T-helper 17 cell (primary cell): ENCODE measurements at regions not wholly inside any gene's neighbourhood (a gene's known extent, or its start where the extent isn't known, plus 50 kb on each side); places are given as distances from the start of the nearest gene placed in this dataset.

Experiments
- ATAC-seq: fragments of 150-1000 bp; cut with Tn5 transposase; 2 replicates; pipeline ENCODE4 v1.10.0; 2021; ENCODE audit warnings: mild to moderate bottlenecking, moderate library complexity
- DNase-seq, 3 donors: peaks; one replicate each; pipeline versions ENCODE4 v3.0.0 to v3.0.0-alpha.2; 2020 to 2021
- H3K9me3 ChIP-seq: one replicate; pipeline ENCODE4 v1.7.0; 2013; ENCODE audit warnings: low read length, mild to moderate bottlenecking; ENCODE audit not compliant: control insufficient read depth, poor library complexity, severe bottlenecking
- H3K27ac Mint-ChIP-seq: one replicate; pipeline ENCODE4 v1.8.0; 2022; ENCODE audit warnings: mild to moderate bottlenecking, moderate library complexity, mixed read lengths
- H3K27me3 Mint-ChIP-seq: one replicate; pipeline ENCODE4 v1.8.0; 2022; ENCODE audit warnings: mixed read lengths
- H3K36me3 Mint-ChIP-seq: one replicate; pipeline ENCODE4 v1.8.0; 2022; ENCODE audit warnings: low read depth, mixed read lengths
- H3K4me1 Mint-ChIP-seq: one replicate; pipeline ENCODE4 v1.8.0; 2022; ENCODE audit warnings: mild to moderate bottlenecking, mixed read lengths
- H3K4me3 Mint-ChIP-seq: one replicate; pipeline ENCODE4 v1.8.0; 2022; ENCODE audit warnings: mild to moderate bottlenecking, moderate library complexity, mixed read lengths

DNA sequence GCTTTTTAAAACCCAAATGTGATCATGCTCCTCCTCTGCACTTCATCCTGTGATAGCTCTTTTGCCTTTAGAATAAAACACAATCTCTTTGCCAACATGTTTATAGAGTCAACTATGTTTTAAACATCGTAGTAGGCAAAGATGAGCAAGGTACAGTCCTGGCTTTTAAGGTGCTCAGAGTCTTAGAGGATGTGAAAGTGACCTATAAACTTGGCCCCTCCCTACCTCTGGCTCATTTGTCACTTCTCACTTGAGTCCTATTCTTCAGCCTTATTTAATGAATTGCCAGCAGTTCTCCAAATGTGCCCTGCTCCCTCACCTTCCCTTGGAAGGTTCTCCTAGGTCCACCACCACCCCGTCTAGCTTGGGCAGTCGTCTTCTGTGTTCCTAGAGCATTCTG is 617.0 kb upstream of the NR5A2 start:
- ATAC-seq = no peak
- DNase-seq = no peak
- no peak overlapping the region for H3K4me3 Mint-ChIP-seq
- H3K36me3 Mint-ChIP-seq = no peaks in the 10 kb centered on the region
- peaks cover 16% of the 10 kb centered on the region for H3K27me3 Mint-ChIP-seq
- no peaks in the 10 kb centered on the region for H3K9me3 ChIP-seq
- no peak overlapping the region for H3K27ac Mint-ChIP-seq
- no peaks in the 10 kb centered on the region for H3K4me1 Mint-ChIP-seq

DNA sequence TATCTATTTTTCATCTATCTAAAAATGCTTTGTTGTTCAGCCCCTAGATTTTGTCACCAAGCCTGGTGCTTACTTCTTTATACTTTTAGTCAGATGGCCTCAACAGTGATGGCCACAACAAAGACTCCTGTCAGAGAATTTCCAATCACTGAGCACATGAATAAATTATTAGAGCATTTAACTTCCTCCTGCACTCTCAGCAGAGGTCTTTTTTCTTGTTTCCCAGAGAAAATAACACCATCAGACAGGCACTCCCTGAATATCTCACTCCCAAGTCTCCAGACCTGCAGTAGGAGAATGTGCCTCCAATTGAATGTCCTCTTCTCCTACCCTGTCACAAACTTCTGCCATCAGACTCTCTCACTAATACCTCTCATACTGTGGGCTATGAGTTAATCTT is 616.0 kb upstream of the NR5A2 start:
- Mint-ChIP-seq H3K4me1 (no peaks in the 10 kb centered on the region), H3K36me3 (no peaks in the 10 kb centered on the region), H3K27ac (no peak overlapping the region), H3K27me3 (peaks cover 16% of the 10 kb centered on the region), H3K4me3 (no peak overlapping the region)
- H3K9me3 ChIP-seq = no peaks in the 10 kb centered on the region
- no peak for DNase-seq
- ATAC-seq = no peak

DNA sequence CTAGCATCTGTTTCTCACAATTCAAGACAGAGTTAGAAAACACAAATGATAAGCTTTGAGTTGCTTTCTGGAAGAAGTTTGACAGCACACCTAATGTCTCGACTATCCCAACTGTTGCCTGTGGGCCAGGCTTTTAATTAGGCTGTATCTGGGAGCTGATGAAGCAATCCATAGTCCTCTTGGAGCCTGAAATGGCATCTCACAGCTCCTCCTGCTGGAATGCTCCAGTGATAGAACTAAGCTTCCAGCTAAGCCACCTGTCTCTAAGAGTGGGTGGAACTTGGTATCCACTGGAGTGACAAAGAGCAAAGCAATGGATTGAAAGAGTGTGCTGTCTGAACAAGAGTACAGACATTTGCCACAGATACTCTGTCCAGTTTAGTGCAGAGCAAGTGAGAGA is 605.3 kb upstream of the NR5A2 start:
- H3K9me3 ChIP-seq = no peaks in the 10 kb centered on the region
- H3K4me3 Mint-ChIP-seq = no peak overlapping the region
- H3K27ac Mint-ChIP-seq = no peak overlapping the region
- peaks cover 5% of the 10 kb centered on the region for H3K27me3 Mint-ChIP-seq
- no peaks in the 10 kb centered on the region for H3K4me1 Mint-ChIP-seq
- ATAC-seq (no peak), DNase-seq (no peak)
- H3K36me3 Mint-ChIP-seq = peaks cover 4% of the 10 kb centered on the region

DNA sequence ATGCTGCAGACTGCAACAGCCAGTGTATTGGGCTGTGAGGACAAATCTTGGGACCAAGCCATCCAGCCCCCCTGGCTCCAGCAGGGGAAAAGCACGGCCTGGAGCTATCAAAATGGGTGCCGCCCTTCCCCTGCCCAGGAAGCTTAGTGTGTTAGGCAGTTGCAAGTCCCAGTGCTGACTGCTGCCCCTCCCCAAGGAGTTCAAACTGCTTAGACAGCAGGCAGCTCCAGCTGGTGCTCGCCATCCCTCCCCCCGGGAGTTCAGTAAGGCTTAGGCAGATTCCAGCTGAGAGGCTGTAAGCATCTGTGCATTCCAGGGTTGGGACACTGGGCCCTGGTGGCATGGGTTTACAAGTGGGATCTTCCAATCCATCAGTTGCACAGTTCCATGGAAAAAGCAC is 579.6 kb upstream of the NR5A2 start:
- DNase-seq (no peak), ATAC-seq (no peak)
- H3K36me3 Mint-ChIP-seq = no peaks in the 10 kb centered on the region
- H3K4me1 Mint-ChIP-seq = no peaks in the 10 kb centered on the region
- H3K4me3 Mint-ChIP-seq = no peak overlapping the region
- peaks cover 7% of the 10 kb centered on the region for H3K27me3 Mint-ChIP-seq
- H3K9me3 ChIP-seq = no peaks in the 10 kb centered on the region
- no peak overlapping the region for H3K27ac Mint-ChIP-seq

DNA sequence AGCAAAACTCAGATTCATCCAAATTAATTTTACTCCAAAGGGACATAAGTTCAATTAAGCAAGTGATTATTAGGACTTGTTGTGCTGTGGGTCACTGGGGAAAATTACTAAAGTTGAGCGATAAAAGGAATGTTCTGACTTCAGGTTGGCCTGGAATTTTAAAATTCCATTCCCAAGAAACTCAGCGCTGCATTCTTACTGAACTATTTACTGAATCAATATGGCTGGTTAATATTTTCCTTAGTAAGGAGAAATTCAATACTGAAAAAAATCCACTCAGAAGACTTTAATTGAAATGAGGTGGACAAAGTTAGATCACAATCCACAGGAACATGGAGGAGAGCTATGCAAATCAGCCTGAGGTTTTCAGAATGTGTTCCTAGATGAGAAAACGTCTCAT is 578.9 kb upstream of the NR5A2 start:
- ATAC-seq (no peak), DNase-seq (no peak)
- Mint-ChIP-seq H3K4me3 (no peak overlapping the region), H3K27me3 (peaks cover 7% of the 10 kb centered on the region), H3K36me3 (no peaks in the 10 kb centered on the region), H3K4me1 (no peaks in the 10 kb centered on the region), H3K27ac (no peak overlapping the region)
- no peaks in the 10 kb centered on the region for H3K9me3 ChIP-seq

DNA sequence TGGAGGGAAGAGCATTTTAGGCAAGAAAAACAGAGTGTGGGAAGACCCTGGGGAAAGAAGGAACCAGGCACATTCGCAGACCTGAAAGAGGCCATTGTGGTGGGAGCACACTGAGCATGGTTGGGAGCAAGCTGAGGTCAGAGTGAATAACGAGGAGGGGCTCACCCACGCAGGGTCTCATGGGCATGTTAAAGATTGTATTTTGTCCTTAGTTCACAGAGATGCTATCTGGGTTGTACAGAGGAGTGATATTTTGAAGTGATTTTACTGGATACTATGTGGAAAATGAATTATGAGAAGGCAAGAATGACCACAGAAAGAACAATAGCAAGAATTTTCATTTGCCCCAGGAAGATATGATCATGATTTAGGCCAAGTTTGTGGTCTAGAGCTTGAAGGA is 578.3 kb upstream of the NR5A2 start:
- no peak overlapping the region for H3K27ac Mint-ChIP-seq

DNA sequence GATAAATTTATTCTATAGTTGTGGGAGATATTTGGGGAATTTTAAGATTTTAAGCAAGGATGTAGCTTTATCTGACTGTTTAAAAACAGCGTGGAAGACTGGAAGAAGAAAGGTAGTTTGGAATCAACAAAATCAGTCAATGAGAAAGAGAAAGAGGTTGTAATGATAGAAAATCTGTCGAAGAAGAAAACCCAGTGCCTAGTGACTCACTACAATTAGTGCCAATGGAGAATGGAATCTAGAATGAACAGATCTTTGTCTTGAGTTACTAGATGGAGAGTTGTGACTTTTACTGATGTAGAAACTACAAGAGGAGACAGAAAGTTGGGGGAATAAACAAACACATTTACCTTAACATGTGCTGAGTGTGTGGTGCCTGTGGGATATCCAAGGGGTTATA is 577.8 kb upstream of the NR5A2 start:
- H3K4me1 Mint-ChIP-seq = no peaks in the 10 kb centered on the region
- H3K9me3 ChIP-seq = no peaks in the 10 kb centered on the region
- no peak overlapping the region for H3K4me3 Mint-ChIP-seq
- DNase-seq (no peak), ATAC-seq (no peak)
- no peaks in the 10 kb centered on the region for H3K36me3 Mint-ChIP-seq
- H3K27me3 Mint-ChIP-seq = peaks cover 9% of the 10 kb centered on the region
- H3K27ac Mint-ChIP-seq = no peak overlapping the region

More for the DNA sequence above, 578.3 kb upstream of the NR5A2 start:
- DNase-seq (no peak), ATAC-seq (no peak)
- H3K4me3 Mint-ChIP-seq = no peak overlapping the region
- H3K36me3 Mint-ChIP-seq = no peaks in the 10 kb centered on the region
- no peaks in the 10 kb centered on the region for H3K4me1 Mint-ChIP-seq
- peaks cover 7% of the 10 kb centered on the region for H3K27me3 Mint-ChIP-seq
- H3K9me3 ChIP-seq = no peaks in the 10 kb centered on the region

DNA sequence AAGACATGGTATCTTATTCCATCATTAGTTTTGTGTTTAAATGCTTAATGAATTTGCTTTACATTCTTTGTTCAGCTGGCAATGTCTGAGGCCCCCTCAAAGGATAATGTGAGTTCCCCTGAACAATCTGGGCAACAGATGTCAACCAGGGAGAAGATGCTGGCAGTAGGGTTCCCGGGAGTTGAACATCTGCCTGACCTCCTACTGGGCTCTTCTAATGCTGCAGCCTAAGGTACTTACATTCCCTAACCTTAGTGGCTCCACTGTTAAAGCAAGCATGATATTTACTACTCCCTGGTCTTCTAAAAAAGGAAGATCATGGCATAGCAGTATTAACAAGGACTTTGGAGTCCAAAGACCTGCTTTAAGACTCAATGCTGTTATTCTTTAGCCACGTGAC is 574.9 kb upstream of the NR5A2 start:
- Mint-ChIP-seq H3K27me3 (peaks cover 13% of the 10 kb centered on the region), H3K27ac (no peak overlapping the region), H3K4me3 (no peak overlapping the region), H3K36me3 (no peaks in the 10 kb centered on the region), H3K4me1 (no peaks in the 10 kb centered on the region)
- DNase-seq (no peak), ATAC-seq (no peak)
- no peaks in the 10 kb centered on the region for H3K9me3 ChIP-seq

DNA sequence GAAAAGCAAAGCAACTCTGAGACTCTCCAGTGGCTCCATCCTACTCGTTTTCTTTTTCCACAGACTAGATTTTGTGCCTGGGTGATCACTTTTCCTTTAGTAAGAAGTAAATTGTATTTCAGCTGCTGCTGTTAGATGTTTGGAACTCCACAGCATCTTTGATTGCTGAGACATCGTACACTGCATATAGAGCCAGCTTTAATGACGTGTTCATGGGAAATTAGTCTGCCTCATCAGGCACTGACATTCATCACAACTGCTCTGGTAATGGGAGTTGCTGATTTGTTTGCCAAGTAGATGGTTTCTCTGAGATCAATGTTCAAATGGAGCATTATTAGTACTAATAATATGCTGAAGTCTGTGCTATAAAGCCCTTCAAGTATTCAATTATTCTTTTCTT is 573.8 kb upstream of the NR5A2 start:
- H3K4me1 Mint-ChIP-seq = no peaks in the 10 kb centered on the region
- no peaks in the 10 kb centered on the region for H3K9me3 ChIP-seq
- H3K4me3 Mint-ChIP-seq = no peak overlapping the region
- H3K36me3 Mint-ChIP-seq = no peaks in the 10 kb centered on the region
- H3K27ac Mint-ChIP-seq = no peak overlapping the region
- peaks cover 11% of the 10 kb centered on the region for H3K27me3 Mint-ChIP-seq
- no peak for DNase-seq
- no peak for ATAC-seq

DNA sequence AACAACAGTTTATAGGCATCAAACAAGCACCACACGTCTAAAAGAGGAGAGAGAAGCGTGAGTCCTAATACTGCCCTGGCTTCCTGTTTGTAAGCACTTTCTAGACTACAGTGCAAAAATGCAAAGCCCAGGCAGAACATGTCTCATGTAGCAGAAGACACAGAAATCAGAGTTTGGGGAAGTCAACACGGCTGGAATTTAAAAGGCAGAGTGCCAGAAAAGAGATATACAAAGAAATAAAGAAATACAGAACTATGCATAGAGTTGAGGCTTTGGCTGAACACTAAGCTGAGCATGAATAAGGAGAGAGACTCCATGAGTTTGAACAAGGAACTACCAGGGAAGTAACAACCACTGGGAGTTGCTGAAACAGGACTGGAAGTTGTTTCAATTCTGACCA is 566.6 kb upstream of the NR5A2 start:
- no peak for ATAC-seq
- DNase-seq = no peak
- Mint-ChIP-seq H3K27me3 (peaks cover 6% of the 10 kb centered on the region), H3K36me3 (peaks cover 5% of the 10 kb centered on the region), H3K4me1 (no peaks in the 10 kb centered on the region), H3K27ac (no peak overlapping the region), H3K4me3 (no peak overlapping the region)
- H3K9me3 ChIP-seq = no peaks in the 10 kb centered on the region

DNA sequence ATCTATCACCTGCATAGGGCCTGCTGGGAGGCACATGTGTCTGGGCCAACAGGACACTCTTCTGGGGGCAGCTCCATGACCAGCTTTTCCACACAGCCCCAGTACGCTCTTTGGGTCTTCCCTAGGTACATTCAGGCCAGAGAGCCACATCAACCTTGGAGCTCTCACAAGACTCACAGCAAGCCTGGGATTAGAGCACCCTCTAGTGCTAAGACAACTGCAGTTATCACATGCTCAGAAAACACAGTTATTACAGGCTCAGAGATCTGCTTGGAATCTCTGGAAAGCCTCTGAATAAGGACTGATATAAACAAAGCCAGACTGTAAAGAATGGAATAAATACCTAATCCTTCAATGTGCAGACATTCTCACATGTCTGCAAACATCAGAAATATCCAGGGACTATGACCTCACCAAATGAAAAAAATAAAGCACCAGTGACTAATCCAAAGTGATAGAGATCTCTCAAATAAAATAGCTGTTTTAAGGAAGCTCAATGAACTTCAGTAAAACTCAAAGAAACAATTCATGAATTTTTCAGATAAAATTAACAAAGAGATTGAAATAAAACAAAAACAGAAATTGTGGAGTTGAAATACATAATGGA is 563.9 kb upstream of the NR5A2 start:
- no peak for ATAC-seq
- peaks cover 3% of the 10 kb centered on the region for H3K27me3 Mint-ChIP-seq
- H3K9me3 ChIP-seq = no peaks in the 10 kb centered on the region
- H3K4me3 Mint-ChIP-seq = no peak overlapping the region
- DNase-seq = no peak
- H3K27ac Mint-ChIP-seq = no peak overlapping the region
- peaks cover 5% of the 10 kb centered on the region for H3K36me3 Mint-ChIP-seq
- no peaks in the 10 kb centered on the region for H3K4me1 Mint-ChIP-seq

DNA sequence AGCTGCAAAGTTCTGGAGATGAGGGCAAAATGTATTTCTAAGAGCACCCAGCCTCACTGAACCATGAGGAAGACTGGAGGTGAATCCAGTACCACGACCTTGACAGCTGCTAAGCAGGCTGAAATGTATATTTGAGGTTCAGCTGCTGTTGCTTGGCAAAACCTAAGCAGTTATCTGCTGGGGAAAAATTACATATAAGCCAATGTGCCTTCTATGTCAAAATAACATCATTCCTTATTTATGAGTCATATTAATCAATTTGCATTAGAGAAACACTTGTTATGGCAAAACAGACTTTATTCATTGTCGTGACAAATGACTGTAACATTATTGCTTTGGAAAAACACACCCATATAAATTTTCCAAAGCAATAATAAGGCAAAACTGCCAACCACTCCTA is 560.5 kb upstream of the NR5A2 start:
- ATAC-seq = no peak
- H3K27ac Mint-ChIP-seq = no peak overlapping the region

DNA sequence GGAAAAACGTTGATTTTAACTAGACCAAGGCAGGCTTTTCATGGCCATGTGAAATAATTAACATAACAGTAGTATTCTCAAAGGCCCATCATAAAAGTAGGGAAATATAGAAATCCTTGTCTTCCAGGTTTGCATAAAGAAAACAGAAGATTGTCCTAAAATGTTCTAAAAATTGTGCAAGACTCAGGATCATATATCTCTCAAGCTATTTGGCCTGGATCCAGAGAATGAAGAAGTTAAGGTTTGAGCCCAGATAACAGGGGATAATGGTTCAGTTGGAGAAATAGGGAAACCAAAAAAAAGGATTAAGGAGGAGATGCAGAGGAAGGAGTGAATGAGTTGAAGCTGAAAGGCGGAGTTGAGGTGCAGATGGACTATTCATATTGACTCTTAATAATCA is 555.5 kb upstream of the NR5A2 start:
- DNase-seq (no peak), ATAC-seq (no peak)
- no peak overlapping the region for H3K4me3 Mint-ChIP-seq
- peaks cover 21% of the 10 kb centered on the region for H3K27me3 Mint-ChIP-seq
- H3K4me1 Mint-ChIP-seq = no peaks in the 10 kb centered on the region
- H3K27ac Mint-ChIP-seq = no peak overlapping the region
- H3K9me3 ChIP-seq = no peaks in the 10 kb centered on the region
- H3K36me3 Mint-ChIP-seq = no peaks in the 10 kb centered on the region

More for the DNA sequence above, 560.5 kb upstream of the NR5A2 start:
- H3K4me1 Mint-ChIP-seq = no peaks in the 10 kb centered on the region
- DNase-seq = no peak
- no peak overlapping the region for H3K4me3 Mint-ChIP-seq
- no peaks in the 10 kb centered on the region for H3K27me3 Mint-ChIP-seq
- H3K9me3 ChIP-seq = no peaks in the 10 kb centered on the region
- H3K36me3 Mint-ChIP-seq = peaks cover 3% of the 10 kb centered on the region

DNA sequence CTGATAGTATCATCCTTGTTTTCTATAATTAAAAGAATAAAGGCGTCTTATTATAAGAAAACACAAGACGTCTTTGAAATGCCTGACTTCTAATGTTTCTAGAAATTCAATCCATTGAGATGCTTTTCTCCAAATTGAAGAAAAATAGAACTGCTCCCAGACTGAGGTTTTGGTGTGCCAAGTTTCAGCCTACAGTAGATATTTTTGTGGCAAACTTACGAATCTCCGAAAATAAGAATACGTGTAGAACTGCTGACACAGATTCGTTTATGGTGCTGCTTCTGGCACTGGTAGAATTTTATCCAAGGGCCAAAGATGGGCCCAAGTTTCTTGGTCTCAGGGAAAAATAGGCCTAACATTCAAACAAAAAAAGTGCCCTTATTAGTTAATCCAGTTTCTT is 554.5 kb upstream of the NR5A2 start:
- Mint-ChIP-seq H3K27me3 (peaks cover 23% of the 10 kb centered on the region), H3K4me3 (no peak overlapping the region), H3K36me3 (no peaks in the 10 kb centered on the region), H3K27ac (no peak overlapping the region), H3K4me1 (no peaks in the 10 kb centered on the region)
- DNase-seq = no peak
- ATAC-seq = no peak
- H3K9me3 ChIP-seq = no peaks in the 10 kb centered on the region
